NCI-H2171 (cell line): ENCODE measurements at regions not wholly inside any gene's neighbourhood (a gene's known extent, or its start where the extent isn't known, plus 50 kb on each side); places are given as distances from the start of the nearest gene placed in this dataset.

Source experiments
- DNase-seq: peaks from one replicate; lab custom pipeline; 2025; lab: John Stamatoyannopoulos, UW

- no peak for DNase-seq
Measured at GRCh38 chr9:28735738-28736342, 1162.6 kb upstream of the C9orf72 start.

GRCh38 chr9:28741459-28741858, 1168.2 kb upstream of the C9orf72 start:
- no peak for DNase-seq

GRCh38 chr9:28747351-28747985, 1174.2 kb upstream of the C9orf72 start:
- no peak for DNase-seq

- DNase-seq = no peak
Measured at GRCh38 chr9:28750136-28750535, 1176.9 kb upstream of the C9orf72 start.

- DNase-seq = no peak
Measured at GRCh38 chr9:28758341-28758740, 1185.1 kb upstream of the C9orf72 start.

- DNase-seq = no peak
Measured at GRCh38 chr9:28758971-28759370, 1185.7 kb upstream of the C9orf72 start.

GRCh38 chr9:28762167-28762566, 1188.9 kb upstream of the C9orf72 start:
- DNase-seq = no peak

GRCh38 chr9:28764532-28764931, 1191.3 kb upstream of the C9orf72 start:
- DNase-seq = no peak

GRCh38 chr9:28770226-28770625, 1196.9 kb upstream of the C9orf72 start:
- DNase-seq = no peak

- no peak for DNase-seq
Measured at GRCh38 chr9:28770827-28771226, 1197.5 kb upstream of the C9orf72 start.

GRCh38 chr9:28774433-28775235, 1201.4 kb upstream of the C9orf72 start:
- DNase-seq = peak; percentile 6

- peak; percentile 30 for DNase-seq
Measured at GRCh38 chr9:28779243-28779642, 1206.0 kb upstream of the C9orf72 start.

- DNase-seq = peak; percentile 16
Measured at GRCh38 chr9:28781481-28781880, 1208.2 kb upstream of the C9orf72 start.

GRCh38 chr9:28782630-28783029, 1209.3 kb upstream of the C9orf72 start:
- no peak for DNase-seq

GRCh38 chr9:28792716-28793115, 1219.4 kb upstream of the C9orf72 start:
- no peak for DNase-seq

GRCh38 chr9:28799876-28800275, 1226.6 kb upstream of the C9orf72 start:
- no peak for DNase-seq

GRCh38 chr9:28801144-28801799, 1228.0 kb upstream of the C9orf72 start:
- no peak for DNase-seq

GRCh38 chr9:28805197-28805596, 1231.9 kb upstream of the C9orf72 start:
- no peak for DNase-seq

- no peak for DNase-seq
Measured at GRCh38 chr9:28808042-28808441, 1234.8 kb upstream of the C9orf72 start.

- no peak for DNase-seq
Measured at GRCh38 chr9:28810388-28811075, 1237.3 kb upstream of the C9orf72 start.

GRCh38 chr9:28820741-28821140, 1247.5 kb upstream of the C9orf72 start:
- DNase-seq = no peak

GRCh38 chr9:28821240-28821639, 1248.0 kb upstream of the C9orf72 start:
- no peak for DNase-seq
